Adipocyte (in vitro differentiated cells): ENCODE measurements at regions not wholly inside any gene's neighbourhood (a gene's known extent, or its start where the extent isn't known, plus 50 kb on each side); places are given as distances from the start of the nearest gene placed in this dataset.

Experiments used
- DNase-seq: peaks from one replicate; pipeline ENCODE4 v3.0.0-alpha.2; 2015; ENCODE audit warnings: low read depth
- H3K27me3 ChIP-seq: replicated peaks from 2 replicates; pipeline ENCODE4 v1.7.0; 2013; ENCODE audit warnings: mild to moderate bottlenecking, low read length, moderate library complexity; ENCODE audit not compliant: control insufficient read depth, insufficient read depth
- H3K36me3 ChIP-seq: 2 replicates; pipeline ENCODE4 v1.7.0; 2013; ENCODE audit warnings: low read length, mild to moderate bottlenecking, moderate library complexity; ENCODE audit not compliant: control insufficient read depth, insufficient read depth, severe bottlenecking
- H3K4me1 ChIP-seq: 2 replicates; pipeline ENCODE4 v1.7.0; 2013; ENCODE audit warnings: mild to moderate bottlenecking, low read length, moderate library complexity; ENCODE audit not compliant: control insufficient read depth, insufficient read depth
- H3K4me3 ChIP-seq: 2 replicates; pipeline ENCODE4 v1.7.0; 2013; ENCODE audit warnings: mild to moderate bottlenecking, low read length, moderate library complexity
- H3K9ac ChIP-seq: 2 replicates; pipeline ENCODE4 v1.7.0; 2013; ENCODE audit warnings: mild to moderate bottlenecking, low read length, moderate library complexity
- H3K9me3 ChIP-seq: 2 replicates; pipeline ENCODE4 v1.7.0; 2013; ENCODE audit warnings: mild to moderate bottlenecking, low read length, moderate library complexity; ENCODE audit not compliant: control insufficient read depth

GRCh38 chr17:72434991-72435618 lies 314.3 kb downstream of the SOX9 start:
- H3K27me3 ChIP-seq = no peaks in the 10 kb centered on the region
- no peaks in the 10 kb centered on the region for H3K4me1 ChIP-seq
- H3K4me3 ChIP-seq = no peak overlapping the region
- no peaks in the 10 kb centered on the region for H3K36me3 ChIP-seq
- H3K9me3 ChIP-seq = no peaks in the 10 kb centered on the region
- no peak overlapping the region for H3K9ac ChIP-seq
- DNase-seq = no peak

GRCh38 chr17:72438783-72439182 lies 318.0 kb downstream of the SOX9 start:
- no peak for DNase-seq
- Histone ChIP-seq H3K36me3 (no peaks in the 10 kb centered on the region), H3K9ac (no peak overlapping the region), H3K9me3 (no peaks in the 10 kb centered on the region), H3K27me3 (no peaks in the 10 kb centered on the region), H3K4me3 (no peak overlapping the region), H3K4me1 (no peaks in the 10 kb centered on the region)

- no peak for DNase-seq
- Histone ChIP-seq H3K4me3 (no peak overlapping the region), H3K27me3 (no peaks in the 10 kb centered on the region), H3K9me3 (no peaks in the 10 kb centered on the region), H3K36me3 (no peaks in the 10 kb centered on the region), H3K4me1 (no peaks in the 10 kb centered on the region), H3K9ac (no peak overlapping the region)
Measured at GRCh38 chr17:72439893-72440502, 319.2 kb downstream of the SOX9 start.

GRCh38 chr17:72440961-72441360 lies 320.1 kb downstream of the SOX9 start:
- no peak for DNase-seq
- no peak overlapping the region for H3K9ac ChIP-seq
- H3K27me3 ChIP-seq = no peaks in the 10 kb centered on the region
- H3K36me3 ChIP-seq = no peaks in the 10 kb centered on the region
- H3K4me1 ChIP-seq = no peaks in the 10 kb centered on the region
- H3K9me3 ChIP-seq = no peaks in the 10 kb centered on the region
- H3K4me3 ChIP-seq = no peak overlapping the region

GRCh38 chr17:72441909-72442308 lies 321.1 kb downstream of the SOX9 start:
- Histone ChIP-seq H3K4me3 (no peak overlapping the region), H3K27me3 (no peaks in the 10 kb centered on the region), H3K9me3 (no peaks in the 10 kb centered on the region), H3K4me1 (no peaks in the 10 kb centered on the region), H3K36me3 (no peaks in the 10 kb centered on the region), H3K9ac (no peak overlapping the region)
- no peak for DNase-seq

- Histone ChIP-seq H3K9ac (no peak overlapping the region), H3K4me1 (no peaks in the 10 kb centered on the region), H3K27me3 (no peaks in the 10 kb centered on the region), H3K9me3 (no peaks in the 10 kb centered on the region), H3K36me3 (no peaks in the 10 kb centered on the region), H3K4me3 (no peak overlapping the region)
- no peak for DNase-seq
Measured at GRCh38 chr17:72444517-72445054, 323.8 kb downstream of the SOX9 start.

- H3K36me3 ChIP-seq = no peaks in the 10 kb centered on the region
- DNase-seq = no peak
- no peaks in the 10 kb centered on the region for H3K4me1 ChIP-seq
- no peaks in the 10 kb centered on the region for H3K27me3 ChIP-seq
- H3K9me3 ChIP-seq = no peaks in the 10 kb centered on the region
- H3K9ac ChIP-seq = no peak overlapping the region
- H3K4me3 ChIP-seq = no peak overlapping the region
Measured at GRCh38 chr17:72445055-72445991, 324.5 kb downstream of the SOX9 start.

GRCh38 chr17:72446118-72446517 lies 325.3 kb downstream of the SOX9 start:
- Histone ChIP-seq H3K27me3 (no peaks in the 10 kb centered on the region), H3K9me3 (no peaks in the 10 kb centered on the region), H3K36me3 (no peaks in the 10 kb centered on the region), H3K4me1 (no peaks in the 10 kb centered on the region), H3K4me3 (no peak overlapping the region), H3K9ac (no peak overlapping the region)
- no peak for DNase-seq

GRCh38 chr17:72446525-72447250 lies 325.9 kb downstream of the SOX9 start:
- DNase-seq = no peak
- Histone ChIP-seq H3K9ac (no peak overlapping the region), H3K9me3 (no peaks in the 10 kb centered on the region), H3K4me3 (no peak overlapping the region), H3K4me1 (no peaks in the 10 kb centered on the region), H3K27me3 (no peaks in the 10 kb centered on the region), H3K36me3 (no peaks in the 10 kb centered on the region)

GRCh38 chr17:72447251-72447640 lies 326.4 kb downstream of the SOX9 start:
- Histone ChIP-seq H3K9me3 (no peaks in the 10 kb centered on the region), H3K27me3 (no peaks in the 10 kb centered on the region), H3K9ac (no peak overlapping the region), H3K4me1 (no peaks in the 10 kb centered on the region), H3K4me3 (no peak overlapping the region), H3K36me3 (no peaks in the 10 kb centered on the region)
- no peak for DNase-seq

GRCh38 chr17:72448019-72448418 lies 327.2 kb downstream of the SOX9 start:
- Histone ChIP-seq H3K9me3 (no peaks in the 10 kb centered on the region), H3K9ac (no peak overlapping the region), H3K36me3 (no peaks in the 10 kb centered on the region), H3K27me3 (no peaks in the 10 kb centered on the region), H3K4me3 (no peak overlapping the region), H3K4me1 (no peaks in the 10 kb centered on the region)
- no peak for DNase-seq
